B cell (primary cell): ENCODE measurements at regions not wholly inside any gene's neighbourhood (a gene's known extent, or its start where the extent isn't known, plus 50 kb on each side); places are given as distances from the start of the nearest gene placed in this dataset.

ENCODE experiments used
- EZH2 ChIP-seq: IDR thresholded peaks from 2 replicates; pipeline ENCODE4 v1.6.1; 2012; ENCODE audit warnings: borderline replicate concordance, low read depth, mild to moderate bottlenecking, moderate library complexity, low read length; ENCODE audit not compliant: insufficient read depth, poor library complexity, severe bottlenecking
- TF ChIP-seq, protein P1 (sequence below): fragments of 200-600 bp; IDR thresholded peaks from one replicate; pipeline ENCODE4 v1.8.0; 2022; ENCODE audit warnings: antibody characterized with exemption, mild to moderate bottlenecking

DNA sequence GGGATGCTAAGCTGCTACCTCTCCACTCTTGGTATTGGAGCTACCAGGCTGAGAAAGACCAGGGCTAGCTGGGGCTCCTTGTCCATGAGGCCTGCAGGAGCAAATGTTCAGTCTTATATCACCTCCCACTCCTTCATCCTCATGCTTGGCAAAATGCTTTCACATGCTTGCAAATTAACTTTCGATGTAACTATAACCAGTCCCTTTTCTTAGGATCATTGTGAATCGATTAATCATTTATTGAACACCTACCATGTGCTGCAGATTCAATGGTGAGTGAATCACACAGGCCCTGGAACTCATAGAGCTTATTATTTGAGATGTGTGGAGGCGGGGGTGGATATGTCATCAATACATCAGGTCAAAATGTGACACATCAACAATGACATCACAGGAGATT is 138.6 kb downstream of the EMX2 start:
- no peak for TF ChIP-seq EZH2
- TF ChIP-seq, protein P1, sequence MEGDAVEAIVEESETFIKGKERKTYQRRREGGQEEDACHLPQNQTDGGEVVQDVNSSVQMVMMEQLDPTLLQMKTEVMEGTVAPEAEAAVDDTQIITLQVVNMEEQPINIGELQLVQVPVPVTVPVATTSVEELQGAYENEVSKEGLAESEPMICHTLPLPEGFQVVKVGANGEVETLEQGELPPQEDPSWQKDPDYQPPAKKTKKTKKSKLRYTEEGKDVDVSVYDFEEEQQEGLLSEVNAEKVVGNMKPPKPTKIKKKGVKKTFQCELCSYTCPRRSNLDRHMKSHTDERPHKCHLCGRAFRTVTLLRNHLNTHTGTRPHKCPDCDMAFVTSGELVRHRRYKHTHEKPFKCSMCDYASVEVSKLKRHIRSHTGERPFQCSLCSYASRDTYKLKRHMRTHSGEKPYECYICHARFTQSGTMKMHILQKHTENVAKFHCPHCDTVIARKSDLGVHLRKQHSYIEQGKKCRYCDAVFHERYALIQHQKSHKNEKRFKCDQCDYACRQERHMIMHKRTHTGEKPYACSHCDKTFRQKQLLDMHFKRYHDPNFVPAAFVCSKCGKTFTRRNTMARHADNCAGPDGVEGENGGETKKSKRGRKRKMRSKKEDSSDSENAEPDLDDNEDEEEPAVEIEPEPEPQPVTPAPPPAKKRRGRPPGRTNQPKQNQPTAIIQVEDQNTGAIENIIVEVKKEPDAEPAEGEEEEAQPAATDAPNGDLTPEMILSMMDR, result no peak
